OCI-LY7 (cell line): ENCODE measurements at regions not wholly inside any gene's neighbourhood (a gene's known extent, or its start where the extent isn't known, plus 50 kb on each side); places are given as distances from the start of the nearest gene placed in this dataset.

Experiments used
- BruUV-seq: library from RNA; stranded (reverse); fragments of 400-500 nt; replicated peaks from 2 replicates; lab custom pipeline; 2021; lab: Mats Ljungman, UMichigan
- CTCF ChIA-PET: fragments of 300-600 bp; sonication (Branson Sonifier 250); formaldehyde crosslinking; loops from one replicate; lab custom pipeline; 2022; ENCODE audit warnings: antibody characterized with exemption; ENCODE audit not compliant: unreplicated experiment; lab: Charles Lee
- POLR2A ChIA-PET: fragments of 300-600 bp; sonication (Branson Sonifier 250); formaldehyde crosslinking; loops from one replicate; lab custom pipeline; 2022; ENCODE audit warnings: antibody characterized with exemption; lab: Charles Lee
- DNase-seq: peaks from one replicate; pipeline ENCODE4 v3.0.0-alpha.2; 2015; ENCODE audit warnings: low spot score
- H2AFZ ChIP-seq: fragments of 200-600 bp; sonication (generic), shearing (Covaris generic); 2 replicates; pipeline ENCODE4 v1.6.1; 2014; ENCODE audit warnings: mild to moderate bottlenecking, antibody characterized with exemption, low read length, moderate library complexity
- H3K27ac ChIP-seq: fragments of 200-600 bp; sonication (generic); 2 replicates; pipeline ENCODE4 v1.5.1; 2014; ENCODE audit warnings: mixed run types, low read depth, mild to moderate bottlenecking, moderate library complexity, low read length, inconsistent platforms; ENCODE audit not compliant: poor library complexity, severe bottlenecking
- H3K36me3 ChIP-seq: fragments of 200-600 bp; sonication (generic); 2 replicates; pipeline ENCODE4 v1.6.1; 2014; ENCODE audit warnings: mild to moderate bottlenecking, antibody characterized with exemption, low read length, moderate library complexity, mixed read lengths; ENCODE audit not compliant: insufficient read depth
- H3K4me1 ChIP-seq: fragments of 200-600 bp; sonication (generic); 2 replicates; pipeline ENCODE4 v1.5.1; 2014; ENCODE audit warnings: mild to moderate bottlenecking, low read length; ENCODE audit not compliant: insufficient read depth, poor library complexity, severe bottlenecking
- H3K4me2 ChIP-seq: fragments of 200-600 bp; sonication (generic); 2 replicates; pipeline ENCODE4 v1.6.1; 2014; ENCODE audit warnings: mild to moderate bottlenecking, low read length
- H3K4me3 ChIP-seq: fragments of 200-600 bp; sonication (generic); 2 replicates; pipeline ENCODE4 v1.5.1; 2014; ENCODE audit warnings: mild to moderate bottlenecking, low read depth, low read length; ENCODE audit not compliant: poor library complexity, severe bottlenecking
- H3K79me2 ChIP-seq: fragments of 200-600 bp; sonication (generic); 2 replicates; pipeline ENCODE4 v1.6.1; 2016; ENCODE audit warnings: low read depth, mild to moderate bottlenecking, low read length, moderate library complexity, mixed read lengths; ENCODE audit not compliant: insufficient read depth
- H3K9me2 ChIP-seq: fragments of 200-600 bp; sonication (generic); 2 replicates; pipeline ENCODE4 v1.6.1; 2016; ENCODE audit warnings: mild to moderate bottlenecking, low read length, mixed read lengths; ENCODE audit not compliant: insufficient read depth
- H3K9me3 ChIP-seq: fragments of 200-600 bp; sonication (generic); 2 replicates; pipeline ENCODE4 v1.6.1; 2014; ENCODE audit warnings: mild to moderate bottlenecking, mixed run types, low read length, mixed read lengths
- H4K20me1 ChIP-seq: fragments of 200-600 bp; sonication (generic); 2 replicates; pipeline ENCODE4 v1.6.1; 2014; ENCODE audit warnings: mild to moderate bottlenecking, antibody characterized with exemption, low read length, moderate library complexity, mixed read lengths; ENCODE audit not compliant: insufficient read depth
- EZH2phosphoT487 ChIP-seq: fragments of 200-600 bp; sonication (generic); IDR thresholded peaks from 2 replicates; pipeline ENCODE4 v1.6.1; 2018; ENCODE audit warnings: low read depth, borderline replicate concordance, mild to moderate bottlenecking, mixed run types, antibody characterized with exemption, low read length, moderate library complexity, mixed read lengths
- intact Hi-C: fragments of 100-400 bp; cut with micrococcal nuclease; formaldehyde crosslinking; loops from one replicate; pipeline ENCODE4 v1.10.0; 2022; ENCODE audit not compliant: unreplicated experiment
- TF ChIP-seq, protein P1 (sequence below): fragments of 200-600 bp; sonication (generic); conservative IDR thresholded peaks from 2 replicates; pipeline ENCODE4 v1.5.1; 2014; ENCODE audit warnings: mild to moderate bottlenecking, antibody characterized with exemption, low read length, moderate library complexity, mixed read lengths

DNA sequence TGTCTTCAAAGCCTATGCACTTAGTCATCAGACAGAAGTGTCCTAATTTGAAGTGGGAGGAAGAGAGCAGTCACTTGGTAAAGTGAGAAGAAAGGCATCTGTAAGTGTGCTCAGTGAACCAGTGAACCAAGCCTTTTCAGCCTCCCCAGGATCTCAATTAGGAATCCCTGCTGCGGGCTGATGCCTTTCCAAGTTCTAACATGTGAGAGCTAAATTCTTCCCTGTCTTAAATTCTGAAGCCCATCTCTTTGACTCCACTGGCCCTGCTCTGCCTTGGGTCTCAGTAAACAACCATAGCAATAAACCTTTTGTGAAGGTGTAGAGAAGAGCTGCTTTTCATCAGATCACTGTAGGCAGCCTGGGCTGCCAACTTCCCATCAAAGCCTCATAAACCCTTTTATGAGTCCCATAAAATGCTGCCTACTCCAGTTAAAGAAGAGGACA is 701.2 kb upstream of the LCORL start:
- CTCF ChIA-PET = no interaction called here
- no peaks in the 10 kb centered on the region for H3K4me1 ChIP-seq
- H3K9me2 ChIP-seq = no peaks in the 10 kb centered on the region
- H3K27ac ChIP-seq = no peak overlapping the region
- no peak overlapping the region for H2AFZ ChIP-seq
- POLR2A ChIA-PET = interaction anchor here (0.7 kb wide), 1 partner anchor 1252 kb away, joined by 3 read pairs; no protein-coding TSS in a partner anchor
- no peak overlapping the region for H3K4me2 ChIP-seq
- no peak for TF ChIP-seq EZH2phosphoT487
- TF ChIP-seq, protein P1, sequence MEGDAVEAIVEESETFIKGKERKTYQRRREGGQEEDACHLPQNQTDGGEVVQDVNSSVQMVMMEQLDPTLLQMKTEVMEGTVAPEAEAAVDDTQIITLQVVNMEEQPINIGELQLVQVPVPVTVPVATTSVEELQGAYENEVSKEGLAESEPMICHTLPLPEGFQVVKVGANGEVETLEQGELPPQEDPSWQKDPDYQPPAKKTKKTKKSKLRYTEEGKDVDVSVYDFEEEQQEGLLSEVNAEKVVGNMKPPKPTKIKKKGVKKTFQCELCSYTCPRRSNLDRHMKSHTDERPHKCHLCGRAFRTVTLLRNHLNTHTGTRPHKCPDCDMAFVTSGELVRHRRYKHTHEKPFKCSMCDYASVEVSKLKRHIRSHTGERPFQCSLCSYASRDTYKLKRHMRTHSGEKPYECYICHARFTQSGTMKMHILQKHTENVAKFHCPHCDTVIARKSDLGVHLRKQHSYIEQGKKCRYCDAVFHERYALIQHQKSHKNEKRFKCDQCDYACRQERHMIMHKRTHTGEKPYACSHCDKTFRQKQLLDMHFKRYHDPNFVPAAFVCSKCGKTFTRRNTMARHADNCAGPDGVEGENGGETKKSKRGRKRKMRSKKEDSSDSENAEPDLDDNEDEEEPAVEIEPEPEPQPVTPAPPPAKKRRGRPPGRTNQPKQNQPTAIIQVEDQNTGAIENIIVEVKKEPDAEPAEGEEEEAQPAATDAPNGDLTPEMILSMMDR = no peak
- H3K9me3 ChIP-seq = peaks cover 9% of the 10 kb centered on the region; the same call in 1 of the 2 replicates
- no TSS peak for BruUV-seq
- H3K79me2 ChIP-seq = no peaks in the 10 kb centered on the region
- H3K36me3 ChIP-seq = no peaks in the 10 kb centered on the region
- intact Hi-C loops = no loop called here
- H3K4me3 ChIP-seq = no peak overlapping the region
- no peaks in the 10 kb centered on the region for H4K20me1 ChIP-seq
- no peak for DNase-seq

- H3K4me1 ChIP-seq = peaks cover 19% of the 10 kb centered on the region
- peak; percentile 34 for DNase-seq
- H3K9me2 ChIP-seq = no peaks in the 10 kb centered on the region
- peak overlapping the region; percentile 61 for H3K4me2 ChIP-seq
- CTCF ChIA-PET = no interaction called here
- H3K4me3 ChIP-seq = no peak overlapping the region
- peak overlapping the region; percentile 77 for H2AFZ ChIP-seq
- no peaks in the 10 kb centered on the region for H3K9me3 ChIP-seq
- intact Hi-C loops = loop anchor here (2.0 kb wide), 1 partner anchor 282 kb away; no protein-coding TSS in a partner anchor
- TF ChIP-seq, protein P1 = no peak
- no peak for TF ChIP-seq EZH2phosphoT487
- H3K79me2 ChIP-seq = no peaks in the 10 kb centered on the region
- POLR2A ChIA-PET = interaction anchor here (0.6 kb wide), 1 partner anchor 127 kb away, joined by 3 read pairs; no protein-coding TSS in a partner anchor
- H3K27ac ChIP-seq = peak overlapping the region; percentile 21
- BruUV-seq = no TSS peak
- no peaks in the 10 kb centered on the region for H3K36me3 ChIP-seq
- no peaks in the 10 kb centered on the region for H4K20me1 ChIP-seq
Measured at GRCh38 chr4:18698119-18698883, 676.7 kb upstream of the LCORL start.
